GM12864 (cell line): ENCODE measurements at regions not wholly inside any gene's neighbourhood (a gene's known extent, or its start where the extent isn't known, plus 50 kb on each side); places are given as distances from the start of the nearest gene placed in this dataset.

Source experiments
- DNase-seq: peaks from one replicate; pipeline ENCODE4 v3.0.0-alpha.2; 2011; ENCODE audit warnings: low read depth
- H3K4me3 ChIP-seq: 2 replicates; pipeline ENCODE4 v1.5.1; 2011; ENCODE audit warnings: mild to moderate bottlenecking, low read depth, low read length, control low read depth
- TF ChIP-seq, protein P1 (sequence below): IDR thresholded peaks from 2 replicates; pipeline ENCODE4 v1.5.1; 2011; ENCODE audit warnings: low read depth, mild to moderate bottlenecking, moderate library complexity, low read length, control low read depth, inconsistent platforms; ENCODE audit errors: missing control alignments

DNA sequence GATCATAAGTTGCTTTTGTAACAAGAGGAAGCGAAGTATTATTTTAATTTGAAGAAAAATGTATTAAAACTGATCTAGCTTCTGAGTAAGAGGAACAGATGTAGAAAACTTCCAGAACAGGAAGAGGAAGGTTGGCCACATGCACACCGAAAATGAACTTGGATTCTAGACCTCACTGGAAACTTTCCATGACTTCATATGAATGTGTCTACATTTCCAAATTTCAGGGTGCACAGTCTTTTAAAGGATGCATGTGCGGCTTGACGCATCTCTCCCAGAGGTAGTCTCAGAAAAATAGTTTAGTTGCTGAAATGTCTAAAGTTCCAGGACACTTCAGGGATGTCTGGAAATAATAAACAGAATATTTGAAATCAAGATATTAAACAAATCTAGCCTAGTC, 275.1 kb upstream of the MYOCD start:
- H3K4me3 ChIP-seq: no peak overlapping the region
- DNase-seq: no peak
- TF ChIP-seq, protein P1, sequence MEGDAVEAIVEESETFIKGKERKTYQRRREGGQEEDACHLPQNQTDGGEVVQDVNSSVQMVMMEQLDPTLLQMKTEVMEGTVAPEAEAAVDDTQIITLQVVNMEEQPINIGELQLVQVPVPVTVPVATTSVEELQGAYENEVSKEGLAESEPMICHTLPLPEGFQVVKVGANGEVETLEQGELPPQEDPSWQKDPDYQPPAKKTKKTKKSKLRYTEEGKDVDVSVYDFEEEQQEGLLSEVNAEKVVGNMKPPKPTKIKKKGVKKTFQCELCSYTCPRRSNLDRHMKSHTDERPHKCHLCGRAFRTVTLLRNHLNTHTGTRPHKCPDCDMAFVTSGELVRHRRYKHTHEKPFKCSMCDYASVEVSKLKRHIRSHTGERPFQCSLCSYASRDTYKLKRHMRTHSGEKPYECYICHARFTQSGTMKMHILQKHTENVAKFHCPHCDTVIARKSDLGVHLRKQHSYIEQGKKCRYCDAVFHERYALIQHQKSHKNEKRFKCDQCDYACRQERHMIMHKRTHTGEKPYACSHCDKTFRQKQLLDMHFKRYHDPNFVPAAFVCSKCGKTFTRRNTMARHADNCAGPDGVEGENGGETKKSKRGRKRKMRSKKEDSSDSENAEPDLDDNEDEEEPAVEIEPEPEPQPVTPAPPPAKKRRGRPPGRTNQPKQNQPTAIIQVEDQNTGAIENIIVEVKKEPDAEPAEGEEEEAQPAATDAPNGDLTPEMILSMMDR: no peak

DNA sequence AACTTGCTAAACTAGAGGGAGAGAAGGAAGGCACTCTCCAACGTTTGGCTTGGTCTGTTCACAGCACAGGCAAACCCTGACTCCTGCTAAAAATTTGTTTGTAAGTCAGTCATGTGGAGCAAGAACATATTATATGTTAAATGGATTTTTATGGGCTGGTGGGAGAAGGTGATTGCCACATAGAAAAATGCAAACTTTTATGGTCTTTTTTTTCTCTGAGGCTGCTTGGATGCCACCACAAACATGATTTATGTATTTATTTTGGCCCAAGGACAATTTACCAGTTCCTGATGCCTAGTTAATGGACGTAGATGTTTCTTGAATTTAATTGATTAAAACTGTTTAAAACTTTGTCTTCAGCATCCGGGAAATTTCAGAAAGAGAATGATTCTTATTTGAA, 274.2 kb upstream of the MYOCD start:
- TF ChIP-seq, protein P1: no peak
- H3K4me3 ChIP-seq: no peak overlapping the region

DNA sequence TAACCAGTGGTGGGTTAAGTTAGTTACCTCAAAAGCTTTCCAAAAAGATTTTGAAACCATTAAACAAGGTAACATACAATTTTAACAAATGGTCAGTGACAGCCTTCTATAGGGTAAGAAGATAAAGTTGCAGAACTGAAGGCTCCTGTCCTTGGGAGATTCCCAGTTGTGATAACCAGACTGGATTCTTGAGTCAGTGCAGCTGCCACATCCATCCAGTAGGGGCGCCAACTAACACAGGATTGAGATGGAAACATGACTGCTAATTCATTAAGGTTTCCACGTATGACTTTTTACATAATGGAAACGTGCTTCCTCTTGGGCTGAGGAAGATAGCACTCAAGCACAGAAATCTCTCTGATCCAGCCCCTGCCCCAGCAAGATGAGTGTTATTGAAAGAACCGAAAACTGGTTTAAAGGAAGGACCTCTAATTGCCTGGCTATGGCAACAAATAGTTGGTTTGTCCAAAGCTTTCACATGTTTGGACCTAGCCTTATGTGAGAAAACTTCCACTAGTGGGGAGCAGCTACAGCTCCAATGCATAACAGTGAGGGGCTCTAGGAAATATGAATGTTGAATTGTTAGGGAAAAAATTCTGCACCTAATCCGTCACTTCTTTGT, 269.8 kb upstream of the MYOCD start:
- peak; percentile 4 for DNase-seq
- TF ChIP-seq, protein P1: peak; percentile 77
- no peak overlapping the region for H3K4me3 ChIP-seq

More for the DNA sequence above, 274.2 kb upstream of the MYOCD start:
- no peak for DNase-seq

GRCh38 chr17:12398441-12399051, 267.1 kb upstream of the MYOCD start:
- DNase-seq: no peak
- H3K4me3 ChIP-seq: no peak overlapping the region
- TF ChIP-seq, protein P1: no peak

GRCh38 chr17:12402963-12403622, 262.6 kb upstream of the MYOCD start:
- TF ChIP-seq, protein P1: no peak
- DNase-seq: no peak
- H3K4me3 ChIP-seq: no peak overlapping the region

DNA sequence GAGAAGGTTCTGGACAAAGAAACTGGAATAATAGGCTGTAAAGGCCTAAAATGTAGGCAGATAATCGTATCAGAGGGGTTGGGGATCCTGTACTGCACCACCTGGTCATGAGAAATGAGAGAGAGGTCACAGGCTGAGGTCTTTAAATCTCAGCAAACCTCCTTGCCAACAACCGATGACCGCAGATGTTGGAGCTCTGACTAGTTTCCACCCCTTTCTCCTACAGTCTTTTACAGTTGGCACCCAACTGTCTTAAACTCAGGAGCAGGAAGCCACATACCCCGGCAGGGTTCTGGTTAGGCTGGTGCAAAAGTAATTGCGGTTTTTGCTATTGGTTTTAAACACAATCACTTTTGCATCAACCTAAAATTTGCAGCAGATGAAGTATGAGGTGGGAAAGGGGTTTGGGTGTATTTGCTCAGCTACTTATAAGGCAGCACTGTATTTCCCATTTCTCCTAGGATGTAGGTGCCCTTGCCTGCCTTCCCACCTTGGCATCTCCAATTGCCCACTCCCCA, 261.8 kb upstream of the MYOCD start:
- no peak overlapping the region for H3K4me3 ChIP-seq
- TF ChIP-seq, protein P1: no peak
- no peak for DNase-seq
